Neuron (in vitro differentiated cells): ENCODE measurements at regions not wholly inside any gene's neighbourhood (a gene's known extent, or its start where the extent isn't known, plus 50 kb on each side); places are given as distances from the start of the nearest gene placed in this dataset.
"Not testable (repeated sequence)": the region's sequence is repeated elsewhere in the genome, so short reads cannot be mapped to it uniquely, and the experiment has no call there.

Experiments used
- H2AFZ ChIP-seq: one replicate; pipeline ENCODE4 v1.6.1; 2013; ENCODE audit warnings: low read depth, mild to moderate bottlenecking, inconsistent platforms, low read length, moderate library complexity
- H3K27me3 ChIP-seq: one replicate; pipeline ENCODE4 v1.6.1; 2013; ENCODE audit warnings: low read length; ENCODE audit not compliant: insufficient read depth
- H3K36me3 ChIP-seq: one replicate; pipeline ENCODE4 v1.6.1; 2013; ENCODE audit warnings: low read length; ENCODE audit not compliant: insufficient read depth
- H3K4me1 ChIP-seq: one replicate; pipeline ENCODE4 v1.6.1; 2013; ENCODE audit warnings: low read length; ENCODE audit not compliant: insufficient read depth
- H3K4me3 ChIP-seq: 2 replicates; pipeline ENCODE4 v1.5.1; 2013; ENCODE audit warnings: mild to moderate bottlenecking, low read length, moderate library complexity
- H3K9me3 ChIP-seq: one replicate; pipeline ENCODE4 v1.6.1; 2013; ENCODE audit warnings: low read length

GRCh38 chr7:119957335-119957734, 315.6 kb upstream of the KCND2 start:
- Histone ChIP-seq H3K4me3 (no peak overlapping the region), H3K4me1 (peaks cover 4% of the 10 kb centered on the region), H3K27me3 (no peaks in the 10 kb centered on the region), H3K36me3 (no peaks in the 10 kb centered on the region), H3K9me3 (no peaks in the 10 kb centered on the region), H2AFZ (no peak overlapping the region)

GRCh38 chr7:119959811-119960210, 313.2 kb upstream of the KCND2 start:
- no peak overlapping the region for H2AFZ ChIP-seq
- H3K4me3 ChIP-seq, result no peak overlapping the region
- H3K27me3 ChIP-seq, result no peaks in the 10 kb centered on the region
- peaks cover 4% of the 10 kb centered on the region for H3K4me1 ChIP-seq
- H3K9me3 ChIP-seq, result no peaks in the 10 kb centered on the region
- no peaks in the 10 kb centered on the region for H3K36me3 ChIP-seq

- Histone ChIP-seq H3K4me3 (no peak overlapping the region), H2AFZ (no peak overlapping the region), H3K36me3 (no peaks in the 10 kb centered on the region), H3K27me3 (no peaks in the 10 kb centered on the region), H3K4me1 (peaks cover 11% of the 10 kb centered on the region), H3K9me3 (no peaks in the 10 kb centered on the region)
These were observed 309.3 kb upstream of the KCND2 start for GRCh38 chr7:119963654-119964053.

- Histone ChIP-seq H3K4me3 (no peak overlapping the region), H3K36me3 (no peaks in the 10 kb centered on the region)
These were observed 308.9 kb upstream of the KCND2 start for GRCh38 chr7:119964065-119964464.

GRCh38 chr7:119964788-119965542, 308.0 kb upstream of the KCND2 start:
- H3K4me3 ChIP-seq, result no peak overlapping the region
- peaks cover 6% of the 10 kb centered on the region for H3K4me1 ChIP-seq
- H3K27me3 ChIP-seq, result no peaks in the 10 kb centered on the region
- H3K9me3 ChIP-seq, result no peaks in the 10 kb centered on the region
- no peak overlapping the region for H2AFZ ChIP-seq
- no peaks in the 10 kb centered on the region for H3K36me3 ChIP-seq

More at GRCh38 chr7:119964065-119964464, 308.9 kb upstream of the KCND2 start:
- H3K9me3 ChIP-seq, result no peaks in the 10 kb centered on the region
- H2AFZ ChIP-seq, result no peak overlapping the region
- H3K27me3 ChIP-seq, result no peaks in the 10 kb centered on the region
- peaks cover 11% of the 10 kb centered on the region for H3K4me1 ChIP-seq

- no peak overlapping the region for H3K4me3 ChIP-seq
- H3K4me1 ChIP-seq, result peaks cover 6% of the 10 kb centered on the region
- no peaks in the 10 kb centered on the region for H3K36me3 ChIP-seq
- H3K9me3 ChIP-seq, result no peaks in the 10 kb centered on the region
- H2AFZ ChIP-seq, result no peak overlapping the region
- H3K27me3 ChIP-seq, result no peaks in the 10 kb centered on the region
These were observed 305.8 kb upstream of the KCND2 start for GRCh38 chr7:119967221-119967620.

- not testable (repeated sequence) for H3K4me3 ChIP-seq, H3K36me3 ChIP-seq, H2AFZ ChIP-seq, H3K27me3 ChIP-seq, H3K9me3 ChIP-seq, H3K4me1 ChIP-seq
These were observed 304.6 kb upstream of the KCND2 start for GRCh38 chr7:119968411-119968810.

- no peaks in the 10 kb centered on the region for H3K27me3 ChIP-seq
- H2AFZ ChIP-seq, result no peak overlapping the region
- peaks cover 6% of the 10 kb centered on the region for H3K4me1 ChIP-seq
- no peak overlapping the region for H3K4me3 ChIP-seq
- H3K36me3 ChIP-seq, result no peaks in the 10 kb centered on the region
- H3K9me3 ChIP-seq, result no peaks in the 10 kb centered on the region
These were observed 303.9 kb upstream of the KCND2 start for GRCh38 chr7:119969054-119969453.

GRCh38 chr7:119969763-119970162, 303.2 kb upstream of the KCND2 start:
- H3K4me3 ChIP-seq, result no peak overlapping the region
- no peaks in the 10 kb centered on the region for H3K27me3 ChIP-seq
- H2AFZ ChIP-seq, result no peak overlapping the region
- H3K9me3 ChIP-seq, result no peaks in the 10 kb centered on the region
- H3K4me1 ChIP-seq, result peaks cover 6% of the 10 kb centered on the region
- no peaks in the 10 kb centered on the region for H3K36me3 ChIP-seq

- H3K36me3 ChIP-seq, result no peaks in the 10 kb centered on the region
- H2AFZ ChIP-seq, result peak overlapping the region; percentile 11
- no peaks in the 10 kb centered on the region for H3K27me3 ChIP-seq
- H3K4me1 ChIP-seq, result no peaks in the 10 kb centered on the region
- no peak overlapping the region for H3K4me3 ChIP-seq
- no peaks in the 10 kb centered on the region for H3K9me3 ChIP-seq
These were observed 298.0 kb upstream of the KCND2 start for GRCh38 chr7:119974972-119975371.

GRCh38 chr7:119982884-119983283, 290.1 kb upstream of the KCND2 start:
- Histone ChIP-seq H3K4me3 (no peak overlapping the region), H3K9me3 (no peaks in the 10 kb centered on the region), H3K36me3 (no peaks in the 10 kb centered on the region), H2AFZ (no peak overlapping the region), H3K4me1 (no peaks in the 10 kb centered on the region), H3K27me3 (no peaks in the 10 kb centered on the region)

- no peaks in the 10 kb centered on the region for H3K4me1 ChIP-seq
- no peak overlapping the region for H2AFZ ChIP-seq
- no peak overlapping the region for H3K4me3 ChIP-seq
- H3K36me3 ChIP-seq, result no peaks in the 10 kb centered on the region
- no peaks in the 10 kb centered on the region for H3K27me3 ChIP-seq
- H3K9me3 ChIP-seq, result no peaks in the 10 kb centered on the region
These were observed 289.5 kb upstream of the KCND2 start for GRCh38 chr7:119983468-119983867.

- H3K4me1 ChIP-seq, result no peaks in the 10 kb centered on the region
- H3K27me3 ChIP-seq, result no peaks in the 10 kb centered on the region
- no peaks in the 10 kb centered on the region for H3K9me3 ChIP-seq
- no peak overlapping the region for H3K4me3 ChIP-seq
- H3K36me3 ChIP-seq, result no peaks in the 10 kb centered on the region
- H2AFZ ChIP-seq, result no peak overlapping the region
These were observed 288.7 kb upstream of the KCND2 start for GRCh38 chr7:119984247-119984646.

- Histone ChIP-seq H2AFZ (no peak overlapping the region), H3K4me3 (no peak overlapping the region), H3K9me3 (no peaks in the 10 kb centered on the region), H3K27me3 (no peaks in the 10 kb centered on the region), H3K36me3 (no peaks in the 10 kb centered on the region), H3K4me1 (no peaks in the 10 kb centered on the region)
These were observed 284.6 kb upstream of the KCND2 start for GRCh38 chr7:119988401-119988800.
